Stomach (tissue), 8 donors: ENCODE measurements at regions not wholly inside any gene's neighbourhood (a gene's known extent, or its start where the extent isn't known, plus 50 kb on each side); places are given as distances from the start of the nearest gene placed in this dataset.
A peak's percentile ranks its signal among the peaks of the same experiment; 100 is the strongest.
"Not testable (repeated sequence)": the region's sequence is repeated elsewhere in the genome, so short reads cannot be mapped to it uniquely, and the experiment has no call there.

Experiments
- DNase-seq, 2 donors: peaks; one replicate each; pipeline versions ENCODE4 v3.0.0 to v3.0.0-alpha.2; 2013 to 2019
- H3K27ac ChIP-seq, 5 donors: fragments of 200-600 bp in 4 of 5; sonication (generic) in 4 of 5; one replicate each; pipeline ENCODE4 v1.5.1; 2013 to 2019; ENCODE audit warnings: mild to moderate bottlenecking in 1 of 5, moderate library complexity in 1 of 5
- H3K27me3 ChIP-seq, 3 donors: fragments of 200-600 bp; sonication (generic); one replicate each; pipeline ENCODE4 v1.5.1; 2017 to 2019; ENCODE audit warnings: mixed run types in 1 of 3
- H3K36me3 ChIP-seq, 4 donors: fragments of 200-600 bp; sonication (generic); 1 replicate in 3 of 4; 2 replicates in 1 of 4; pipeline ENCODE4 v1.5.1; 2016 to 2019
- H3K4me1 ChIP-seq, 4 donors: fragments of 200-600 bp; sonication (generic); one replicate each; pipeline ENCODE4 v1.5.1; 2016 to 2019
- H3K4me3 ChIP-seq, 4 donors: fragments of 200-600 bp; sonication (generic) in 3 of 4; one replicate each; pipeline ENCODE4 v1.5.1; 2016 to 2019; ENCODE audit warnings: mild to moderate bottlenecking in 1 of 4
- H3K9me3 ChIP-seq, 4 donors: fragments of 200-600 bp; sonication (generic); one replicate each; pipeline ENCODE4 v1.5.1; 2016 to 2019
- EP300 ChIP-seq: sonication (generic); formaldehyde crosslinking; IDR thresholded peaks from one replicate; pipeline ENCODE4 v1.6.1; 2017; ENCODE audit warnings: antibody characterized with exemption
- POLR2A ChIP-seq, 4 donors: fragments of 450-650 bp; IDR thresholded peaks; one replicate each; pipeline ENCODE4 v1.6.1; 2016; ENCODE audit warnings: antibody characterized with exemption in 4 of 4, control low read depth in 2 of 4, mild to moderate bottlenecking in 1 of 4, moderate library complexity in 1 of 4
- POLR2AphosphoS5 ChIP-seq, 3 donors: sonication (generic); formaldehyde crosslinking; IDR thresholded peaks; one replicate each; pipeline ENCODE4 v1.6.1; 2016; ENCODE audit warnings: antibody characterized with exemption in 3 of 3
- WGBS, 5 donors: extraction: QIAGEN DNeasy Blood & Tissue Kit in 3 of 5; methylation state at CpG; one replicate each; pipeline versions ENCODE4 v1.1.5 to v1.1.7; 2013 to 2018; 5-methylcytosine and 5-hydroxymethylcytosine counted together
- intact Hi-C: fragments of 100-400 bp; cut with DNase I; formaldehyde crosslinking; loops from one replicate; pipeline ENCODE4 v1.15.1; 2023; ENCODE audit warnings: low total_unique reads
- TF ChIP-seq, protein P1 (sequence below), 7 experiments: fragments of 450-650 bp in 4 of 7; fragments of 200-600 bp in 3 of 7; sonication (generic) in 3 of 7; IDR thresholded peaks; one replicate each; pipeline ENCODE4 v1.5.1; 2016 to 2019; ENCODE audit warnings: antibody characterized with exemption in 7 of 7, control low read depth in 2 of 7, mild to moderate bottlenecking in 1 of 7
- donor health status: healthy with polysubstance abuse.
- donor health status: Bipolar disorder and iron deficiency.
- donor health status: healthy.

- H3K36me3 ChIP-seq, DNase-seq, H3K27me3 ChIP-seq, H3K9me3 ChIP-seq, H3K27ac ChIP-seq, intact Hi-C loops, H3K4me3 ChIP-seq: not testable (repeated sequence)
- H3K4me1 ChIP-seq, result peaks cover 0 to 24% (median 6%) of the 10 kb centered on the region in 4 donors
- 93 to 99% (median 96%) methylated on average over 5 to 6 of the region's 6 CpGs for WGBS, 5 donors
Measured at GRCh38 chr4:73671348-73671747, 51.1 kb upstream of the RASSF6 start.

DNA sequence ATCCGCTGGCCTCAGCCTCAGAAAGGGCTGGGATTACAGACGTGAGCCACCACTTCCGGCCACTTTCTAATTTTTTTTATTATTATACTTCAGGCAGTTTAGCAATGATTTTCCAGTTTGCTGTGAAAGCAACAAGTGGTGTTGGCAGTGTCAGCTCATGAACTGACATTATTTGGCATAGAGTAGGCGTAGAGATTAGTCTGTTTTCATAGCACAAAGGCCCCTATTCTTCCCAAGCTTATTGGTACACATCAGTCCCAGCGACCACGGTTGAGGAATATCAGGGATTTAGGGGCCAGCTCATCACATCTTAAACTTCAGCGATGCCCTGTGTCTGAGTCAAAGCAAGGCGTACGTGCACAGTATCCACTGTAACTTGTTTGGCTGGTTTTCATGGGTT, 53.0 kb upstream of the RASSF6 start:
- Histone ChIP-seq H3K27me3 (no peaks in the 10 kb centered on the region), H3K27ac (no peak overlapping the region), H3K4me1 (peaks cover 0 to 36% (median 10%) of the 10 kb centered on the region in 4 donors), H3K9me3 (no peaks in the 10 kb centered on the region), H3K36me3 (no peaks in the 10 kb centered on the region), H3K4me3 (no peak overlapping the region)
- intact Hi-C loops, result no loop called here
- TF ChIP-seq, protein P1, sequence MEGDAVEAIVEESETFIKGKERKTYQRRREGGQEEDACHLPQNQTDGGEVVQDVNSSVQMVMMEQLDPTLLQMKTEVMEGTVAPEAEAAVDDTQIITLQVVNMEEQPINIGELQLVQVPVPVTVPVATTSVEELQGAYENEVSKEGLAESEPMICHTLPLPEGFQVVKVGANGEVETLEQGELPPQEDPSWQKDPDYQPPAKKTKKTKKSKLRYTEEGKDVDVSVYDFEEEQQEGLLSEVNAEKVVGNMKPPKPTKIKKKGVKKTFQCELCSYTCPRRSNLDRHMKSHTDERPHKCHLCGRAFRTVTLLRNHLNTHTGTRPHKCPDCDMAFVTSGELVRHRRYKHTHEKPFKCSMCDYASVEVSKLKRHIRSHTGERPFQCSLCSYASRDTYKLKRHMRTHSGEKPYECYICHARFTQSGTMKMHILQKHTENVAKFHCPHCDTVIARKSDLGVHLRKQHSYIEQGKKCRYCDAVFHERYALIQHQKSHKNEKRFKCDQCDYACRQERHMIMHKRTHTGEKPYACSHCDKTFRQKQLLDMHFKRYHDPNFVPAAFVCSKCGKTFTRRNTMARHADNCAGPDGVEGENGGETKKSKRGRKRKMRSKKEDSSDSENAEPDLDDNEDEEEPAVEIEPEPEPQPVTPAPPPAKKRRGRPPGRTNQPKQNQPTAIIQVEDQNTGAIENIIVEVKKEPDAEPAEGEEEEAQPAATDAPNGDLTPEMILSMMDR (IDR thresholded peaks at IDR 0.05), result no peak
- no peak for TF ChIP-seq EP300
- no peak for TF ChIP-seq POLR2AphosphoS5 (IDR thresholded peaks at IDR 0.05)
- TF ChIP-seq POLR2A (IDR thresholded peaks at IDR 0.05), result no peak
- WGBS, 5 donors, result 31 to 47% (median 38%) methylated on average over 9 of the region's 9 CpGs
- peak in 1 of 2 donors; percentile 10 for DNase-seq

DNA sequence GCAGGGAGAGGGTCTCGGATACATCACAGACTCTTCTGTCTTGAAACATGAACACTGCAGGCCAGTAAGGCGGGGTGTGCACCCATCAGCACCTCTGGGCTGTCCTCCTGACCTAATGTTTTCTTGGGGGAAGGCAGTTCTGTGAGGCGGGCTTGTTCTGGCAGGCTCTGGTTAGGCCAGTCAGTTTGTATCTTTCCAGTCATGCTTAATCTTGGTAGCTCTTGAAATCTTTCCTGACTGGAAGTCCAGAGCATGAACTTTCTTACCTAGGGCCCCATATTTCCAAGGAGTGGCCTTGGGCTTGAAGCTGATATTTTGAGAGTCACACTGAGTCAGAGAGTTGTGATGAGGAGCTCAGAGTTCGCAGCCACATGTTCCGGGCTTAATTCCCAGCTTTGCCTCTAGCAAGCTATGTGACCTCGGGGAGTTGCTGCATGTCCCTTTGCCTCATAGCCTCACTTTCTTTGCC, 54.2 kb upstream of the RASSF6 start:
- no peak overlapping the region for H3K27ac ChIP-seq
- intact Hi-C loops, result no loop called here
- TF ChIP-seq EP300 (no peak), POLR2A (IDR thresholded peaks at IDR 0.05) (no peak), POLR2AphosphoS5 (IDR thresholded peaks at IDR 0.05) (no peak)
- TF ChIP-seq, protein P1 (IDR thresholded peaks at IDR 0.05), result no peak
- no peak overlapping the region for H3K4me3 ChIP-seq
- peaks cover 0 to 25% (median 7%) of the 10 kb centered on the region in 4 donors for H3K4me1 ChIP-seq
- no peaks in the 10 kb centered on the region for H3K36me3 ChIP-seq
- H3K27me3 ChIP-seq, result no peaks in the 10 kb centered on the region
- no peaks in the 10 kb centered on the region for H3K9me3 ChIP-seq
- no peak for DNase-seq
- 89 to 96% (median 92%) methylated on average over 6 of the region's 6 CpGs for WGBS, 5 donors

DNA sequence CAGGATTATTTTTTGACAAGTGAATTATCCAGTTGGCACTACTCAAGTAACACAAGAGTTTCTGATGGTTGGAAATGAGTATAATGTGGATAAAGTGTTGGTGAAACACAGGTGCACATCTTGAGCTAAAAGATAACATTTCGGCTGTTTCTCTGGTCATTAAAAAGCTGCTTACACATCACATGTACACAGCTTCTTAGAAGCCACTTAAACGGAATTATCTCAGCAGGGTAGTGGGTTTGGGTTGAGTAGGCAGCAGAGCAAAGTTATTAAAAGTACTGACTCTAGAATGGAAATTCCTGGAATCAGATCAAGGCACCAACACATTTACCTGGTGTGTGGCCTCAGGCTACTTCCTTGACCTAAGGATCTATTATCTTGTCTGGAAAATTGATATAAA, 55.4 kb upstream of the RASSF6 start:
- H3K9me3 ChIP-seq, result no peaks in the 10 kb centered on the region
- DNase-seq, result no peak
- no peaks in the 10 kb centered on the region for H3K27me3 ChIP-seq
- 59 to 84% (median 70%) methylated on average over 2 of the region's 2 CpGs for WGBS, 5 donors
- H3K36me3 ChIP-seq, result no peaks in the 10 kb centered on the region
- H3K4me3 ChIP-seq, result no peak overlapping the region
- intact Hi-C loops, result no loop called here
- TF ChIP-seq EP300 (no peak), POLR2A (IDR thresholded peaks at IDR 0.05) (no peak), POLR2AphosphoS5 (IDR thresholded peaks at IDR 0.05) (no peak)
- no peak overlapping the region for H3K27ac ChIP-seq
- H3K4me1 ChIP-seq, result peaks cover 0 to 16% (median 6%) of the 10 kb centered on the region in 4 donors

DNA sequence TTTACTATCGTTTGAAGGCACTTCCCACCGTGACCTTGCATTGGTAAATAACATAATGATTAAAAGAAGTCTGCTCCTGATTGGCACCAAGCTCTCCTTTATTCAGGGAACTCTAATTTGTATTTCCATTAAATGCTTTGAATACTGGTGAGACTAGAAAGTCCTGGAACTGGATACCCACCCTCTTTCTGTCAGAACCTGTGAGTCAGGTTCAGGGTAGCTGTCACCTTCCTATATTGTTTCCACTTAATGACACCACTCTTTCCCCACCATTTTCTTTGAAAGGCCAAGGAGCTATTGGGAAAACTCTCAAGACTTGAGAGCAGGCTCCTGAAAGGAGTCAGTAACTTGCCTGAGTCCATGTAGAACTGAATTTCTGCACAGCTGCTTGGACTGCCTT, 55.9 kb upstream of the RASSF6 start:
- intact Hi-C loops, result no loop called here
- no peak for TF ChIP-seq EP300
- TF ChIP-seq POLR2A (IDR thresholded peaks at IDR 0.05), result no peak
- TF ChIP-seq POLR2AphosphoS5 (IDR thresholded peaks at IDR 0.05), result no peak
- TF ChIP-seq, protein P1 (IDR thresholded peaks at IDR 0.05), result no peak

More for the DNA sequence above, 55.9 kb upstream of the RASSF6 start:
- H3K36me3 ChIP-seq, result no peaks in the 10 kb centered on the region
- peaks cover 0 to 16% (median 6%) of the 10 kb centered on the region in 4 donors for H3K4me1 ChIP-seq
- no peak for DNase-seq
- no peaks in the 10 kb centered on the region for H3K27me3 ChIP-seq
- H3K9me3 ChIP-seq, result no peaks in the 10 kb centered on the region
- H3K27ac ChIP-seq, result no peak overlapping the region
- H3K4me3 ChIP-seq, result no peak overlapping the region
- WGBS, 5 donors, result 23 to 65% (median 59%) methylated on average over 2 of the region's 2 CpGs
